Stomach (tissue), 8 donors: ENCODE measurements at regions not wholly inside any gene's neighbourhood (a gene's known extent, or its start where the extent isn't known, plus 50 kb on each side); places are given as distances from the start of the nearest gene placed in this dataset.

ENCODE experiments used
- DNase-seq, 2 donors: peaks; one replicate each; pipeline versions ENCODE4 v3.0.0 to v3.0.0-alpha.2; 2013 to 2019
- H3K27ac ChIP-seq, 5 donors: fragments of 200-600 bp in 4 of 5; sonication (generic) in 4 of 5; one replicate each; pipeline ENCODE4 v1.5.1; 2013 to 2019; ENCODE audit warnings: mild to moderate bottlenecking in 1 of 5, moderate library complexity in 1 of 5
- H3K27me3 ChIP-seq, 3 donors: fragments of 200-600 bp; sonication (generic); one replicate each; pipeline ENCODE4 v1.5.1; 2017 to 2019; ENCODE audit warnings: mixed run types in 1 of 3
- H3K36me3 ChIP-seq, 4 donors: fragments of 200-600 bp; sonication (generic); 1 replicate in 3 of 4; 2 replicates in 1 of 4; pipeline ENCODE4 v1.5.1; 2016 to 2019
- H3K4me1 ChIP-seq, 4 donors: fragments of 200-600 bp; sonication (generic); one replicate each; pipeline ENCODE4 v1.5.1; 2016 to 2019
- H3K4me3 ChIP-seq, 4 donors: fragments of 200-600 bp; sonication (generic) in 3 of 4; one replicate each; pipeline ENCODE4 v1.5.1; 2016 to 2019; ENCODE audit warnings: mild to moderate bottlenecking in 1 of 4
- H3K9me3 ChIP-seq, 4 donors: fragments of 200-600 bp; sonication (generic); one replicate each; pipeline ENCODE4 v1.5.1; 2016 to 2019
- EP300 ChIP-seq: sonication (generic); formaldehyde crosslinking; IDR thresholded peaks from one replicate; pipeline ENCODE4 v1.6.1; 2017; ENCODE audit warnings: antibody characterized with exemption
- POLR2A ChIP-seq, 4 donors: fragments of 450-650 bp; IDR thresholded peaks; one replicate each; pipeline ENCODE4 v1.6.1; 2016; ENCODE audit warnings: antibody characterized with exemption in 4 of 4, control low read depth in 2 of 4, mild to moderate bottlenecking in 1 of 4, moderate library complexity in 1 of 4
- POLR2AphosphoS5 ChIP-seq, 3 donors: sonication (generic); formaldehyde crosslinking; IDR thresholded peaks; one replicate each; pipeline ENCODE4 v1.6.1; 2016; ENCODE audit warnings: antibody characterized with exemption in 3 of 3
- WGBS, 5 donors: extraction: QIAGEN DNeasy Blood & Tissue Kit in 3 of 5; methylation state at CpG; one replicate each; pipeline versions ENCODE4 v1.1.5 to v1.1.7; 2013 to 2018; 5-methylcytosine and 5-hydroxymethylcytosine counted together
- intact Hi-C: fragments of 100-400 bp; cut with DNase I; formaldehyde crosslinking; loops from one replicate; pipeline ENCODE4 v1.15.1; 2023; ENCODE audit warnings: low total_unique reads
- TF ChIP-seq, protein P1 (sequence below), 7 experiments: fragments of 450-650 bp in 4 of 7; fragments of 200-600 bp in 3 of 7; sonication (generic) in 3 of 7; IDR thresholded peaks; one replicate each; pipeline ENCODE4 v1.5.1; 2016 to 2019; ENCODE audit warnings: antibody characterized with exemption in 7 of 7, control low read depth in 2 of 7, mild to moderate bottlenecking in 1 of 7
- donor health status: healthy with polysubstance abuse.
- donor health status: Bipolar disorder and iron deficiency.
- donor health status: healthy.

- Histone ChIP-seq H3K27ac (no peak overlapping the region), H3K27me3 (no peaks in the 10 kb centered on the region), H3K9me3 (no peaks in the 10 kb centered on the region), H3K36me3 (no peaks in the 10 kb centered on the region), H3K4me1 (no peaks in the 10 kb centered on the region), H3K4me3 (no peak overlapping the region)
- intact Hi-C loops, result no loop called here
- no peak for DNase-seq
- 70 to 82% (median 76%) methylated on average over 5 of the region's 5 CpGs for WGBS, 5 donors
- TF ChIP-seq POLR2A (IDR thresholded peaks at IDR 0.05), result no peak
- TF ChIP-seq, protein P1, sequence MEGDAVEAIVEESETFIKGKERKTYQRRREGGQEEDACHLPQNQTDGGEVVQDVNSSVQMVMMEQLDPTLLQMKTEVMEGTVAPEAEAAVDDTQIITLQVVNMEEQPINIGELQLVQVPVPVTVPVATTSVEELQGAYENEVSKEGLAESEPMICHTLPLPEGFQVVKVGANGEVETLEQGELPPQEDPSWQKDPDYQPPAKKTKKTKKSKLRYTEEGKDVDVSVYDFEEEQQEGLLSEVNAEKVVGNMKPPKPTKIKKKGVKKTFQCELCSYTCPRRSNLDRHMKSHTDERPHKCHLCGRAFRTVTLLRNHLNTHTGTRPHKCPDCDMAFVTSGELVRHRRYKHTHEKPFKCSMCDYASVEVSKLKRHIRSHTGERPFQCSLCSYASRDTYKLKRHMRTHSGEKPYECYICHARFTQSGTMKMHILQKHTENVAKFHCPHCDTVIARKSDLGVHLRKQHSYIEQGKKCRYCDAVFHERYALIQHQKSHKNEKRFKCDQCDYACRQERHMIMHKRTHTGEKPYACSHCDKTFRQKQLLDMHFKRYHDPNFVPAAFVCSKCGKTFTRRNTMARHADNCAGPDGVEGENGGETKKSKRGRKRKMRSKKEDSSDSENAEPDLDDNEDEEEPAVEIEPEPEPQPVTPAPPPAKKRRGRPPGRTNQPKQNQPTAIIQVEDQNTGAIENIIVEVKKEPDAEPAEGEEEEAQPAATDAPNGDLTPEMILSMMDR (IDR thresholded peaks at IDR 0.05), result no peak
- TF ChIP-seq POLR2AphosphoS5 (IDR thresholded peaks at IDR 0.05), result no peak
- TF ChIP-seq EP300, result no peak
These were observed 983.0 kb upstream of the WWC1 start for GRCh38 chr5:167308466-167308865.

DNA sequence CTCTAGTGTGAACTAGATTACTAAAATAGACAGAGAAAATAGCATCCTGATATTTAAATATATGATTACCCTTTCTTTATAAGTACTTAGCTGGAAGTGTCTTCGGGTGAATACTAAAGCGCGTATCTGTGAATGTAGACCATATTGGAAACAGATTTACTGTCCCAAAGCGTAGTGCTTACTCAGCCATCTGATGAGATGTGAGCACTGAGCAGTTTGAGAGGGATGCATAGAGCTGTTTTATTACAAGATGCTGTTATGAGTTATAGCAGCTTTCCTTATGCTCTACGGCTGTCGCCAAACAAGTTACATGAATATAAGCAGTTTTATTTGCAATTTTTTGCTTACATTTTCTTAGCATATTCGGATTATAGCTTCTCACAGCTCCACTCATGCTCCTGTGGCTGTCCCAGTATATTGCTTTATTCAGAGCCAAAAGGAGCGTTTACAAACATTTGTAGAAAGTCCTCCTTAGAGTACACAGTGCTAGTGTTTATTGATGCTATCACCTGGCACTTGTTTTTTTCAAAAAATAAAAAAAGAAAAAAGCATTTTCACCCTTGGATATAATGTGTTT is 981.4 kb upstream of the WWC1 start:
- Histone ChIP-seq H3K27ac (no peak overlapping the region), H3K4me3 (no peak overlapping the region), H3K9me3 (no peaks in the 10 kb centered on the region), H3K4me1 (no peaks in the 10 kb centered on the region), H3K36me3 (no peaks in the 10 kb centered on the region), H3K27me3 (no peaks in the 10 kb centered on the region)
- intact Hi-C loops, result no loop called here
- no peak for DNase-seq
- TF ChIP-seq POLR2AphosphoS5 (IDR thresholded peaks at IDR 0.05), result no peak
- no peak for TF ChIP-seq POLR2A (IDR thresholded peaks at IDR 0.05)
- TF ChIP-seq, protein P1 (IDR thresholded peaks at IDR 0.05), result no peak
- no peak for TF ChIP-seq EP300
- WGBS, 5 donors, result 71 to 79% (median 78%) methylated on average over 8 of the region's 8 CpGs

GRCh38 chr5:167311340-167311739 is 980.1 kb upstream of the WWC1 start:
- 78 to 89% (median 85%) methylated on average over 3 of the region's 3 CpGs for WGBS, 5 donors
- H3K4me1 ChIP-seq, result no peaks in the 10 kb centered on the region
- no peaks in the 10 kb centered on the region for H3K9me3 ChIP-seq
- TF ChIP-seq POLR2AphosphoS5 (IDR thresholded peaks at IDR 0.05) (no peak), EP300 (no peak), POLR2A (IDR thresholded peaks at IDR 0.05) (no peak)
- TF ChIP-seq, protein P1 (IDR thresholded peaks at IDR 0.05), result no peak
- H3K27me3 ChIP-seq, result no peaks in the 10 kb centered on the region
- intact Hi-C loops, result no loop called here
- no peaks in the 10 kb centered on the region for H3K36me3 ChIP-seq
- DNase-seq, result no peak
- no peak overlapping the region for H3K27ac ChIP-seq
- no peak overlapping the region for H3K4me3 ChIP-seq

DNA sequence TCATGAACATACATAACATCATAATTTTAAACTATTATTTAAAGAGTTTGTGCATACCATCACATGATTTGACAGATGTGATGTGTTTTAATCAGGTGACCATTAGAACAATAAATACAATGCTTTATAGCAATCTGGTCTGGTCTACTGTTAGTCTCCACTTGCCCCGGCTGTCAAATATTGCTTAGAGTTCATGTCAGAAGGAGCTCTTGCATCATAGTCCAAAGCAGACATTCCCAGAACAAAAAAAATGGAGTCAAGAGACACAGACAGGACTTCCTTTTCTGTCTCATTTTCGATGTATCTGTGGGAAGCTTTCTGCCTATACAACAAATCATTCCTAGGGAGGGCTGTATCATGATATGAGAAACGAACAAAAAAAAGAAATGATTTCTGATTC is 979.2 kb upstream of the WWC1 start:
- no peak for DNase-seq
- Histone ChIP-seq H3K36me3 (no peaks in the 10 kb centered on the region), H3K4me3 (no peak overlapping the region), H3K9me3 (no peaks in the 10 kb centered on the region), H3K27ac (no peak overlapping the region), H3K4me1 (no peaks in the 10 kb centered on the region), H3K27me3 (no peaks in the 10 kb centered on the region)
- intact Hi-C loops, result no loop called here
- WGBS, 5 donors, result 67 to 76% (median 75%) methylated on average over 3 of the region's 3 CpGs
- no peak for TF ChIP-seq EP300
- TF ChIP-seq, protein P1 (IDR thresholded peaks at IDR 0.05), result no peak
- no peak for TF ChIP-seq POLR2A (IDR thresholded peaks at IDR 0.05)
- TF ChIP-seq POLR2AphosphoS5 (IDR thresholded peaks at IDR 0.05), result no peak
